Fibroblast of skin of right biceps (primary cell): ENCODE measurements at regions not wholly inside any gene's neighbourhood (a gene's known extent, or its start where the extent isn't known, plus 50 kb on each side); places are given as distances from the start of the nearest gene placed in this dataset.
"Not testable (repeated sequence)": the region's sequence is repeated elsewhere in the genome, so short reads cannot be mapped to it uniquely, and the experiment has no call there.

Source experiments
- DNase-seq: peaks from one replicate; pipeline ENCODE4 v3.0.0-alpha.2; 2013

GRCh38 chr7:125966278-125967048 lies 1036.8 kb upstream of the POT1 start:
- no peak for DNase-seq

- DNase-seq = no peak
Observed at GRCh38 chr7:125934955-125935354, 1005.3 kb upstream of the POT1 start.

- DNase-seq = no peak
Observed at GRCh38 chr7:125934539-125934938, 1004.9 kb upstream of the POT1 start.

- no peak for DNase-seq
Observed at GRCh38 chr7:125930848-125931247, 1001.2 kb upstream of the POT1 start.

GRCh38 chr7:125927556-125927955 lies 997.9 kb upstream of the POT1 start:
- no peak for DNase-seq

- no peak for DNase-seq
Observed at GRCh38 chr7:125926621-125927020, 997.0 kb upstream of the POT1 start.

- no peak for DNase-seq
Observed at GRCh38 chr7:125924037-125924436, 994.4 kb upstream of the POT1 start.

- DNase-seq = not testable (repeated sequence)
Observed at GRCh38 chr7:125915381-125915948, 985.8 kb upstream of the POT1 start.

GRCh38 chr7:125908711-125909110 lies 979.1 kb upstream of the POT1 start:
- DNase-seq = no peak

- DNase-seq = no peak
Observed at GRCh38 chr7:125899577-125899976, 970.0 kb upstream of the POT1 start.

GRCh38 chr7:125892434-125892833 lies 962.8 kb upstream of the POT1 start:
- DNase-seq = no peak

GRCh38 chr7:125878988-125879387 lies 949.4 kb upstream of the POT1 start:
- no peak for DNase-seq

- DNase-seq = no peak
Observed at GRCh38 chr7:125878235-125878956, 948.8 kb upstream of the POT1 start.

- no peak for DNase-seq
Observed at GRCh38 chr7:125877246-125877645, 947.6 kb upstream of the POT1 start.

GRCh38 chr7:125876431-125876830 lies 946.8 kb upstream of the POT1 start:
- no peak for DNase-seq

GRCh38 chr7:125871431-125871830 lies 941.8 kb upstream of the POT1 start:
- no peak for DNase-seq

- DNase-seq = peak; percentile 49
Observed at GRCh38 chr7:125857606-125858005, 928.0 kb upstream of the POT1 start.

GRCh38 chr7:125848157-125848556 lies 918.5 kb upstream of the POT1 start:
- DNase-seq = no peak

- DNase-seq = no peak
Observed at GRCh38 chr7:125847692-125848091, 918.1 kb upstream of the POT1 start.

- DNase-seq = no peak
Observed at GRCh38 chr7:125847055-125847454, 917.4 kb upstream of the POT1 start.

- no peak for DNase-seq
Observed at GRCh38 chr7:125845686-125846085, 916.1 kb upstream of the POT1 start.

GRCh38 chr7:125834421-125834820 lies 904.8 kb upstream of the POT1 start:
- no peak for DNase-seq

- DNase-seq = no peak
Observed at GRCh38 chr7:125833839-125834238, 904.2 kb upstream of the POT1 start.

- DNase-seq = no peak
Observed at GRCh38 chr7:125830743-125831142, 901.1 kb upstream of the POT1 start.
